ENCODE measurements at regions not wholly inside any gene's neighbourhood (a gene's known extent, or its start where the extent isn't known, plus 50 kb on each side); places are given as distances from the start of the nearest gene placed in this dataset.

DNA sequence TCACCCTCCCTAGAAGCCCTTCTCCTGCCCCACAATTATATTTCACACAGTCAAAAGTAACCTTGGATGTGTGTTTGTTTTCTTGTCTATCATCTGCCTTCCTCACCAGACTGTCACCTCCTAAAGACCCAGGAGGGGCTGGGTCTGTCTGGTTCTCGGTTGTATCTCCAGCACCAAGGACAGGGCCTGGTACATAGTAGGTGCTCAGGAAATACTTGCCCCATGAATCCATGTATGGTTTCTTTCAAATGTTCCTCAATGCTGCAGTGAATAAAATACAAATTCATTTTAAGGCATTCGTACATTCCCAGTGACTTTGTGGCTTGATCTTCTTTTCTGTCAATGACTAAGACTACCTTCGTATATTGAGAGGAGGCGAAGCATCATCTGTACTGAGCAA lies 122.9 kb upstream of the ZNF716 start:
- intact Hi-C loops (cut with DNase I), result no loop called here

GRCh38 chr7:57328457-57328856 lies 121.5 kb upstream of the ZNF716 start:
- no peak overlapping the region for H3K27ac ChIP-seq
- H3K9me3 ChIP-seq, result peaks cover 3 to 7% of the 10 kb centered on the region in 2 donors
- TF ChIP-seq, protein P1, sequence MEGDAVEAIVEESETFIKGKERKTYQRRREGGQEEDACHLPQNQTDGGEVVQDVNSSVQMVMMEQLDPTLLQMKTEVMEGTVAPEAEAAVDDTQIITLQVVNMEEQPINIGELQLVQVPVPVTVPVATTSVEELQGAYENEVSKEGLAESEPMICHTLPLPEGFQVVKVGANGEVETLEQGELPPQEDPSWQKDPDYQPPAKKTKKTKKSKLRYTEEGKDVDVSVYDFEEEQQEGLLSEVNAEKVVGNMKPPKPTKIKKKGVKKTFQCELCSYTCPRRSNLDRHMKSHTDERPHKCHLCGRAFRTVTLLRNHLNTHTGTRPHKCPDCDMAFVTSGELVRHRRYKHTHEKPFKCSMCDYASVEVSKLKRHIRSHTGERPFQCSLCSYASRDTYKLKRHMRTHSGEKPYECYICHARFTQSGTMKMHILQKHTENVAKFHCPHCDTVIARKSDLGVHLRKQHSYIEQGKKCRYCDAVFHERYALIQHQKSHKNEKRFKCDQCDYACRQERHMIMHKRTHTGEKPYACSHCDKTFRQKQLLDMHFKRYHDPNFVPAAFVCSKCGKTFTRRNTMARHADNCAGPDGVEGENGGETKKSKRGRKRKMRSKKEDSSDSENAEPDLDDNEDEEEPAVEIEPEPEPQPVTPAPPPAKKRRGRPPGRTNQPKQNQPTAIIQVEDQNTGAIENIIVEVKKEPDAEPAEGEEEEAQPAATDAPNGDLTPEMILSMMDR (IDR thresholded peaks at IDR 0.05), result no peak
- no peaks in the 10 kb centered on the region for H3K4me1 ChIP-seq
- no peaks in the 10 kb centered on the region for H3K36me3 ChIP-seq
- no peak for DNase-seq (ENCODE audit: low spot score in 2 of 2)
- intact Hi-C loops (cut with DNase I), result no loop called here
- H3K4me3 ChIP-seq, result no peak overlapping the region
- no peaks in the 10 kb centered on the region for H3K27me3 ChIP-seq

More for the DNA sequence above, 122.9 kb upstream of the ZNF716 start:
- no peaks in the 10 kb centered on the region for H3K36me3 ChIP-seq
- no peaks in the 10 kb centered on the region for H3K4me1 ChIP-seq
- no peak overlapping the region for H3K27ac ChIP-seq
- TF ChIP-seq, protein P1 (IDR thresholded peaks at IDR 0.05), result no peak
- no peak overlapping the region for H3K4me3 ChIP-seq
- no peaks in the 10 kb centered on the region for H3K27me3 ChIP-seq
- no peak for DNase-seq (ENCODE audit: low spot score in 2 of 2)
- H3K9me3 ChIP-seq, result peaks cover 0 to 3% of the 10 kb centered on the region in 2 donors

DNA sequence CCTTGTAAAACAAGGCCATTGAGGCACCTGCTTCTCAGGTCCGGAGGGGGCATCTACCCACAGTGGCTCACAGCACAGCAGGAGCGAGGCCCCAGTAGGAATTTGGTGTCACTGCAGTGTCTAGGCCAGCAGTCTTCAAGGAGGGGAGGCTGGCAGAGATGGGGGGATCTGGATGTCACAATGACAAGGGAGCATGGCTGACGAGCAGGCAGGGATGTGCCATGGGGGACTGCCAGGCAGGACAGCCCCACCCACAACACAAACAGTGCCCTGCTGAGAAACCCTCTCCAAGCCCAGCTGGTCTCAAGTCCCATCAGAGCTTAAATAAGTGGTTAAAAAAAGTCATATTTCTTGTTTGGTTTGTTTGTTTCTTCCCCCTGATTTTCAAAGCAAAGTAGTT lies 121.0 kb upstream of the ZNF716 start:
- Histone ChIP-seq H3K4me3 (no peak overlapping the region), H3K27me3 (no peaks in the 10 kb centered on the region), H3K27ac (no peak overlapping the region), H3K4me1 (no peaks in the 10 kb centered on the region), H3K9me3 (peaks cover 3 to 7% of the 10 kb centered on the region in 2 donors), H3K36me3 (no peaks in the 10 kb centered on the region)
- DNase-seq (ENCODE audit: low spot score in 2 of 2), result no peak
- intact Hi-C loops (cut with DNase I), result no loop called here
- TF ChIP-seq, protein P1 (IDR thresholded peaks at IDR 0.05), result no peak

DNA sequence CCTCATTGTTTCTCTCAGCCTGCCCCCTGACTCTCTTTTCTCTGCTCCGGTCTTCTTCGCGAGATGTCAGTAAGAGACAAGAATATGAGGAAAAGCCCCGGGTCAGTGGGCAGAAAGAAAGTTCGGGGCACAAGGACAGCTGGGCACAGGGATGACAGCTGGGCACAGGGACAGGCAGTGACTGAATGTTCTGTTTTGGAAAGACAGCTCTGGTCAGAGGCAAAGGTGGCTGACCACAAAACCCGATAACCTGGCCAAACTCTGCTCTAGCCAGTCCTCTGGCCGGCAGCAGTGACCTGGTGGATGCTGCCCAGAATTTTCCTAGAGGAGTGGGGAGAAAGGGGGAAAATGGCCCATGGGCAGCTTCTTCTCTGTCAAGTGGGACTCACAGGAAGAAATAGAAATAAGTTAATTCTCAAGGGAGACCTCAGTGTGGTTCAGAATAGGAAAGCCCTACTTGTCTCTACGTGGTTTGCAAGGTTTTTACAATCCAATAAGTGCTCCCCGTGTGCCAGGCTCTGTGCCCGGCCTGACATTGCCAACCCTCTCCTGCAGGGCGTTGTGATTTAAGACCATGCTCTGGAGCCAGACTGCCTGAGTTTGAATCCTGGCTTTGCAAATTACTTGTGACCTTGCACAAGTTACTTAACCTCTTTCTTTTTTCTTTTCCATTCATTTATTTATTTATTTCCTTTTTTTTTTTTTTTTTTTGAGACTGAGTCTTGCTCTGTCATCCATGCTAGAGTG lies 110.6 kb upstream of the ZNF716 start:
- Histone ChIP-seq H3K27ac (no peak overlapping the region), H3K9me3 (no peaks in the 10 kb centered on the region), H3K36me3 (no peaks in the 10 kb centered on the region), H3K4me1 (no peaks in the 10 kb centered on the region), H3K4me3 (no peak overlapping the region), H3K27me3 (no peaks in the 10 kb centered on the region)
- intact Hi-C loops (cut with DNase I), result no loop called here
- DNase-seq (ENCODE audit: low spot score in 2 of 2), result no peak
- TF ChIP-seq, protein P1 (IDR thresholded peaks at IDR 0.05), result no peak

- no peak for DNase-seq (ENCODE audit: low spot score in 2 of 2)
- Histone ChIP-seq H3K27ac (no peak overlapping the region), H3K4me3 (no peak overlapping the region), H3K4me1 (no peaks in the 10 kb centered on the region), H3K9me3 (no peaks in the 10 kb centered on the region), H3K36me3 (no peaks in the 10 kb centered on the region), H3K27me3 (no peaks in the 10 kb centered on the region)
- intact Hi-C loops (cut with DNase I), result no loop called here
- TF ChIP-seq, protein P1 (IDR thresholded peaks at IDR 0.05), result no peak
These were observed 107.0 kb upstream of the ZNF716 start for GRCh38 chr7:57342954-57343353.
